ENCODE measurements at regions not wholly inside any gene's neighbourhood (a gene's known extent, or its start where the extent isn't known, plus 50 kb on each side); places are given as distances from the start of the nearest gene placed in this dataset.
A peak's percentile ranks its signal among the peaks of the same experiment; 100 is the strongest.

DNA sequence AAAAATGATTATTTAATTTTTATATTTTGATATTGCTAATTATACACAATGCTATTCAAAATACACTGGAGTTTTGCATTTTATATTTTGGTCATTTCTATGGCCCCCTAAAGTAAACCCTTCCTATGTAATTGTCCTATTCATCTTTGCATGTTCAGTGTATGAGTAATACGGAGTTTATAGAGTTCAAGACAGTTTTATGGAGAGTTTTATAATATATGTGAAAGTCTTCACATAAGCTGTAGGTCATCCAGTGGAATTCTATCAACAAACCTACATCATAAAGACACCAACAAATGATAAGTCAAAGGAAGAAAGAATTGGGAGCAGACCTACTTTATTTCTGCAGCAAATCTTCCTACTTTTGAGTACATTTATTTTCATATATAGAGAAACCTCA, 1200.4 kb upstream of the EPHA6 start:
- Histone ChIP-seq H3K36me3 (no peaks in the 10 kb centered on the region), H3K4me1 (no peaks in the 10 kb centered on the region), H3K27ac (no peak overlapping the region), H3K27me3 (no peaks in the 10 kb centered on the region), H3K4me3 (no peak overlapping the region), H3K9me3 (replicated peaks) (no peaks in the 10 kb centered on the region)
- no peak for DNase-seq

DNA sequence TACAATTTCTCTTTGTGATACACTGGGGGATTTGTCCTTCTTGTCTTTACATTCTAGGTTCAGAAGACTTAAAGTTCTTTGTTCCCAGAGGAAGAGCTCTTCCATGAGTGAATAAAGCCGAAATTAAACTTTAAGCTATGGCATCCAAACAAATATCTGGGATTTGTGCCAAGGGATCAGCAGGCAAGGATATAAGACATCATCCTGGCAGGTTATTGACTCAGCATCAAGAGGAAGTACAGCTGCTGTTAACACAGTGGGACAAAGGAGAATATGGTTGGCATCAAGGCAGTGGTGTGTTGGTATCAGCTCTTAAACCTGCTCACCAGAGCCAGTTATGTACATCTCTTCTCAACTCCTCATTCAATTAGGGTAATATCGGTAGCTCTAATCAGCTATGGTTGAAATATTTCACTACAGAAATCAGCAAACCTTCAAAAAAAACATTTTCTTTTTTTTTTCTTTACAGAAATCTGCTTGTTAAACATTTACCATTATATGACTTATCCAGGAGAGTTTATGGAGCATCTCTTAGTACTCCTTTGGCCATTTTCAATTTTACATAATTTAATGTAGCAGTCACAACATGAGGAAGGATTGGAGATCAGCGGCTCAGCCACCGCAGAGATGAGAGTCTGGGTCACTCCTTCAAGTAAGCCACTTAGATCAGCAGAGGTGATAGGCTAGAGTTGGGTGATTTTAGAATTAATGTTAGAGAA, 1198.6 kb upstream of the EPHA6 start:
- DNase-seq, result peak in 1 of 2 experiments; percentile 7
- Histone ChIP-seq H3K36me3 (no peaks in the 10 kb centered on the region), H3K4me3 (no peak overlapping the region), H3K27ac (no peak overlapping the region), H3K4me1 (no peaks in the 10 kb centered on the region), H3K9me3 (replicated peaks) (no peaks in the 10 kb centered on the region), H3K27me3 (no peaks in the 10 kb centered on the region)

DNA sequence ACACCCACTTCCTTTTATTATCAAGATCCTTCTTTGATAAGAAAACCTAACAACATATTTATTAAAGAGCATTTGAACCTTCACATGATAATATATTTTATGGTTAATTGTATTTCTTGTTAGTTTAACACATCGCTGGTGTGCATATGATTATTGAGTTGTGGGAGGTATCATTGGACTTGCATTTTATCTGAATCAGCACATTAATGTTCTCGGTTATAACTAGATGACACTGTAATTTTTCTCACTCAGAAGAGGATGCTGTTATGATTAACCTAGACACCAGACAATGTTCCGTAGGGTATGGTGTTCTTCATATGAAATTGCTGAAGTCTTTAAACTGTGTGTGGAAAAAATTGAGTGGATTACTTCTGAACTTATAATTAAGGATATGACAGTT, 1188.3 kb upstream of the EPHA6 start:
- Histone ChIP-seq H3K4me3 (no peak overlapping the region), H3K4me1 (no peaks in the 10 kb centered on the region), H3K27me3 (no peaks in the 10 kb centered on the region), H3K9me3 (replicated peaks) (no peaks in the 10 kb centered on the region), H3K27ac (no peak overlapping the region), H3K36me3 (no peaks in the 10 kb centered on the region)
- DNase-seq, result no peak

GRCh38 chr3:95627293-95627692, 1187.1 kb upstream of the EPHA6 start:
- no peak for DNase-seq
- Histone ChIP-seq H3K4me1 (no peaks in the 10 kb centered on the region), H3K9me3 (replicated peaks) (no peaks in the 10 kb centered on the region), H3K27me3 (no peaks in the 10 kb centered on the region), H3K27ac (no peak overlapping the region), H3K4me3 (no peak overlapping the region), H3K36me3 (no peaks in the 10 kb centered on the region)

- no peak overlapping the region for H3K4me3 ChIP-seq
- no peaks in the 10 kb centered on the region for H3K27me3 ChIP-seq
- no peaks in the 10 kb centered on the region for H3K4me1 ChIP-seq
- H3K9me3 ChIP-seq (replicated peaks), result no peaks in the 10 kb centered on the region
- no peak overlapping the region for H3K27ac ChIP-seq
- no peaks in the 10 kb centered on the region for H3K36me3 ChIP-seq
- no peak for DNase-seq
These were observed 1186.7 kb upstream of the EPHA6 start for GRCh38 chr3:95627697-95628096.

GRCh38 chr3:95629802-95630201, 1184.6 kb upstream of the EPHA6 start:
- no peaks in the 10 kb centered on the region for H3K36me3 ChIP-seq
- no peak overlapping the region for H3K27ac ChIP-seq
- DNase-seq, result no peak
- H3K4me1 ChIP-seq, result no peaks in the 10 kb centered on the region
- H3K9me3 ChIP-seq (replicated peaks), result no peaks in the 10 kb centered on the region
- no peak overlapping the region for H3K4me3 ChIP-seq
- no peaks in the 10 kb centered on the region for H3K27me3 ChIP-seq

GRCh38 chr3:95645291-95645690, 1169.1 kb upstream of the EPHA6 start:
- Histone ChIP-seq H3K27me3 (no peaks in the 10 kb centered on the region), H3K27ac (no peak overlapping the region), H3K4me3 (no peak overlapping the region), H3K4me1 (no peaks in the 10 kb centered on the region), H3K9me3 (replicated peaks) (no peaks in the 10 kb centered on the region; the same call in 1 of the 2 replicates), H3K36me3 (no peaks in the 10 kb centered on the region)
- DNase-seq, result no peak

DNA sequence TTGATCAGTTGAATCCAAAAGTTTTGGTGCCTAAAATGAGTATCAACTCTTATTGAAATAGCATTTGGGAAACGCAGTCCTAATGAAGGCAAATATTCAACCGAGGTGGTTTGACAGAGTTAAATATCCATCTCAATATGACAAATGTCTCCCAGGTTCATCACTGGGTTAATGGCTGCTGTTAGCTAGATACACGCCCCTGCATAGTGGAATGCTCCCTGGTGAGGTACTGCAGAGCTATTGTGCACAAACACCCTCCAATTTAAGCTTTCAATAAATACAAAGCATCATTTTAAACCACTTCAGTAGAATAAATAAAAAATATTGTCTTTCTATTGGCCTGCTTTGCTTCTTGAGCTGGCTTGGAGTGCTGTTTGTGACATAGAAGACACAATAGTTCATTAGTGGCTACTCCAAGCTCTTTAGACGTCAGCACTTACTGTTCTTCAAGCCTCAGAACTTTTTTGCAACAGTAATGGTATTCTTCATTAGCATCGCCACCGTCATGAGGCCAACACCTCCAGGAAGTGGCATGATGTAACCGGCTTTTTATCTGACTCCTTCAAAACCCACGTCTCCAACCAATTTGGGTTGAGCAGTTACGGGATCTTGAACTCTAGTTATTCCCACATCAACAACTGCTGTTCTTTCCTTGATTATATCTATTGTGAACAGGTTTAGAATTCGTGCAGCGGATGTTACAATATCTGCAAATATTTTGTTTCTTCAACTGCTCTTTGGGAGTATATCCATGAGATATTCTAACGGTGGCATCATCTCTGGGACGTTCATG, 1159.6 kb upstream of the EPHA6 start:
- Histone ChIP-seq H3K9me3 (replicated peaks) (no peaks in the 10 kb centered on the region), H3K4me1 (no peaks in the 10 kb centered on the region), H3K4me3 (no peak overlapping the region), H3K36me3 (no peaks in the 10 kb centered on the region), H3K27ac (no peak overlapping the region), H3K27me3 (no peaks in the 10 kb centered on the region)
- no peak for DNase-seq

- no peaks in the 10 kb centered on the region for H3K4me1 ChIP-seq
- DNase-seq, result peak in 1 of 2 experiments; percentile 5
- no peak overlapping the region for H3K4me3 ChIP-seq
- H3K27ac ChIP-seq, result no peak overlapping the region
- no peaks in the 10 kb centered on the region for H3K27me3 ChIP-seq
- H3K9me3 ChIP-seq (replicated peaks), result no peaks in the 10 kb centered on the region
- H3K36me3 ChIP-seq, result no peaks in the 10 kb centered on the region
These were observed 1158.9 kb upstream of the EPHA6 start for GRCh38 chr3:95655363-95655986.

DNA sequence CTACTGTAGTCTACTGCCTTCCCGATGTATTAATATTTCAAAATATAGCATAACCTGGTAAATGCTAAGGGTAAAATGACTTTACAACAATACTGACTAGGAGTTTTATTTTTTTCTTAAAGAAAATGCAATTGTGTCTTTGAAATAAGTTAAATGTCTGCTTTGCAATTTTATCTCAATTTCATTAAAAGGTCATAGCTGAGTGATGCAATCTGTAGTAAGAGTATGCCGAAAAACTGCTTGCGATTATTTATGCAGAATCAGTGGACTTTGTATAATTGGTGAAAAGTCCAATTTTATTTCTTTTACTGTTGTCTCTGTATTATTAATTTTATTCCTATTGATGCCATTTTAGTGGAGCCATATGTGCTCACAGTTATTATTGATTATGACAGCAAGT, 1143.6 kb upstream of the EPHA6 start:
- no peak overlapping the region for H3K4me3 ChIP-seq
- no peaks in the 10 kb centered on the region for H3K9me3 ChIP-seq (replicated peaks)
- no peaks in the 10 kb centered on the region for H3K27me3 ChIP-seq
- 0 out of 2 replicates have a peak, but pooled peaks cover 3% of the 10 kb centered on the region for H3K4me1 ChIP-seq
- no peak for DNase-seq
- no peaks in the 10 kb centered on the region for H3K36me3 ChIP-seq
- no peak overlapping the region for H3K27ac ChIP-seq

DNA sequence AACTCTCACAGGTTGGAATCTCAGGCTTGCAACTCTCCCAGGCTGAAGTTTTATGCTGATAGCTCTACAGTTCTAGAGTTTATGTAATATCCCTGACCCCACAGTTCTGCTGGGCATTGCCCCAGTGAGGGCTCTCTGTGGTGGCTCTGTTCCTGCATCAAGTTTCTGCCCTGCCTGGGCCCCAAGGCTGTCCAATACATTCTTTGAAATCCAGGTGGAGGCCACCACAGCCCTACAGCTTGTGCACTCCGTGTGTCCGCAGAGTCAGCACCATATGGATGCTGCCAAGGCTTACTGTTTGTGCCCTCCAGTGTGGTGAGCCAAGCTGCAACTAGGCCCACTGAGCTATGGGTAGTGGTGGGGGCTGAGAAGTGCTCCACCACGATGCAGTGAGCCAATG, 1141.2 kb upstream of the EPHA6 start:
- Histone ChIP-seq H3K27ac (no peak overlapping the region), H3K27me3 (no peaks in the 10 kb centered on the region), H3K9me3 (replicated peaks) (no peaks in the 10 kb centered on the region), H3K4me1 (0 out of 2 replicates have a peak, but pooled peaks cover 3% of the 10 kb centered on the region), H3K36me3 (no peaks in the 10 kb centered on the region), H3K4me3 (no peak overlapping the region)
- no peak for DNase-seq

GRCh38 chr3:95705786-95706418, 1108.5 kb upstream of the EPHA6 start:
- no peak overlapping the region for H3K27ac ChIP-seq
- H3K9me3 ChIP-seq (replicated peaks), result no peaks in the 10 kb centered on the region
- no peaks in the 10 kb centered on the region for H3K27me3 ChIP-seq
- peak overlapping the region; percentile 28 for H3K4me3 ChIP-seq
- no peaks in the 10 kb centered on the region for H3K36me3 ChIP-seq
- DNase-seq, result peak; percentile 2 to 36
- no peaks in the 10 kb centered on the region for H3K4me1 ChIP-seq

DNA sequence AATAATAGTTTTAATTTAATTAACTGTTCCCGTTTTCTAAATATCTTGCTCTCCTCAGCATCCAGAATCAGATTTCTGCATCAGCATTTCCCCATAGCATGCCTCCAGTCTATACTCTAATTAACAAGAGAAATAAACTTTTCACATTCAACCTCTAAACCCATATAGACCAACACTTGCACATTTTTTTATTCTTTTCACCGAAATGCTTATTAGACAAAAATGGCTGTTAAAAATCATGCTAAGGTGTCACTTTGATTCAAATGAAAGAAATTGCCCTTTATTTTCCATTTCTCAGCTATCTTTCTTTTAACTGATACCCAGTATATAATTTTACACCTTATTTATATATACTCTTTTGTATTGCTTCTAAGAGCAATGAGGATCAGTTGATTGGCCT, 1107.1 kb upstream of the EPHA6 start:
- Histone ChIP-seq H3K36me3 (no peaks in the 10 kb centered on the region), H3K9me3 (replicated peaks) (no peaks in the 10 kb centered on the region), H3K27me3 (no peaks in the 10 kb centered on the region), H3K4me1 (no peaks in the 10 kb centered on the region), H3K4me3 (no peak overlapping the region), H3K27ac (no peak overlapping the region)
- DNase-seq, result no peak

GRCh38 chr3:95710684-95711083, 1103.7 kb upstream of the EPHA6 start:
- DNase-seq, result no peak
- Histone ChIP-seq H3K4me1 (no peaks in the 10 kb centered on the region), H3K4me3 (no peak overlapping the region), H3K9me3 (replicated peaks) (no peaks in the 10 kb centered on the region), H3K27me3 (no peaks in the 10 kb centered on the region), H3K36me3 (no peaks in the 10 kb centered on the region), H3K27ac (no peak overlapping the region)

GRCh38 chr3:95711789-95712188, 1102.6 kb upstream of the EPHA6 start:
- no peaks in the 10 kb centered on the region for H3K36me3 ChIP-seq
- no peaks in the 10 kb centered on the region for H3K4me1 ChIP-seq
- DNase-seq, result no peak
- H3K27me3 ChIP-seq, result no peaks in the 10 kb centered on the region
- H3K27ac ChIP-seq, result no peak overlapping the region
- H3K9me3 ChIP-seq (replicated peaks), result no peaks in the 10 kb centered on the region
- H3K4me3 ChIP-seq, result no peak overlapping the region

Measured in SJCRH30 (cell line).